ENCODE measurements at regions not wholly inside any gene's neighbourhood (a gene's known extent, or its start where the extent isn't known, plus 50 kb on each side); places are given as distances from the start of the nearest gene placed in this dataset.

- 26% methylated on average over 4 of the region's 4 CpGs for WGBS
- no peaks in the 10 kb centered on the region for H3K36me3 ChIP-seq
- intact Hi-C loops (cut with DNase I) = loop anchor here (5.0 to 10.0 kb wide), 2 partner anchors 471 to 1147 kb away; partner anchors contain the start of gene TENT5A
Observed at GRCh38 chr6:80605165-80605989, 498.9 kb downstream of the BCKDHB start.

GRCh38 chr6:80603679-80604078 is 497.2 kb downstream of the BCKDHB start:
- no peaks in the 10 kb centered on the region for H3K27me3 ChIP-seq (replicated peaks; ENCODE audit: insufficient read depth)
- H3K9me3 ChIP-seq = no peaks in the 10 kb centered on the region
- no peaks in the 10 kb centered on the region for H3K4me1 ChIP-seq (replicated peaks)
- TF ChIP-seq, protein P1, sequence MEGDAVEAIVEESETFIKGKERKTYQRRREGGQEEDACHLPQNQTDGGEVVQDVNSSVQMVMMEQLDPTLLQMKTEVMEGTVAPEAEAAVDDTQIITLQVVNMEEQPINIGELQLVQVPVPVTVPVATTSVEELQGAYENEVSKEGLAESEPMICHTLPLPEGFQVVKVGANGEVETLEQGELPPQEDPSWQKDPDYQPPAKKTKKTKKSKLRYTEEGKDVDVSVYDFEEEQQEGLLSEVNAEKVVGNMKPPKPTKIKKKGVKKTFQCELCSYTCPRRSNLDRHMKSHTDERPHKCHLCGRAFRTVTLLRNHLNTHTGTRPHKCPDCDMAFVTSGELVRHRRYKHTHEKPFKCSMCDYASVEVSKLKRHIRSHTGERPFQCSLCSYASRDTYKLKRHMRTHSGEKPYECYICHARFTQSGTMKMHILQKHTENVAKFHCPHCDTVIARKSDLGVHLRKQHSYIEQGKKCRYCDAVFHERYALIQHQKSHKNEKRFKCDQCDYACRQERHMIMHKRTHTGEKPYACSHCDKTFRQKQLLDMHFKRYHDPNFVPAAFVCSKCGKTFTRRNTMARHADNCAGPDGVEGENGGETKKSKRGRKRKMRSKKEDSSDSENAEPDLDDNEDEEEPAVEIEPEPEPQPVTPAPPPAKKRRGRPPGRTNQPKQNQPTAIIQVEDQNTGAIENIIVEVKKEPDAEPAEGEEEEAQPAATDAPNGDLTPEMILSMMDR (IDR thresholded peaks at IDR 0.05) = no peak
- TF ChIP-seq POLR2AphosphoS5 (IDR thresholded peaks at IDR 0.05) = no peak
- TF ChIP-seq POLR2A (IDR thresholded peaks at IDR 0.05) = no peak
- intact Hi-C loops (cut with DNase I) = loop anchor here (10.0 kb wide), 1 partner anchor 469 kb away; no protein-coding TSS in a partner anchor
- no peak for DNase-seq (ENCODE audit: low spot score)
- no peak overlapping the region for H3K4me3 ChIP-seq
- no peak overlapping the region for H3K27ac ChIP-seq
- no peaks in the 10 kb centered on the region for H3K36me3 ChIP-seq

More at GRCh38 chr6:80605165-80605989, 498.9 kb downstream of the BCKDHB start:
- Histone ChIP-seq H3K9me3 (no peaks in the 10 kb centered on the region), H3K4me1 (replicated peaks) (no peaks in the 10 kb centered on the region), H3K4me3 (no peak overlapping the region), H3K27me3 (replicated peaks; ENCODE audit: insufficient read depth) (no peaks in the 10 kb centered on the region), H3K27ac (no peak overlapping the region)
- no peak for DNase-seq (ENCODE audit: low spot score)
- no peak for TF ChIP-seq POLR2AphosphoS5 (IDR thresholded peaks at IDR 0.05)
- TF ChIP-seq, protein P1 (IDR thresholded peaks at IDR 0.05) = peak in 3 of 4 experiments; percentile 50 to 57 (median 53)

DNA sequence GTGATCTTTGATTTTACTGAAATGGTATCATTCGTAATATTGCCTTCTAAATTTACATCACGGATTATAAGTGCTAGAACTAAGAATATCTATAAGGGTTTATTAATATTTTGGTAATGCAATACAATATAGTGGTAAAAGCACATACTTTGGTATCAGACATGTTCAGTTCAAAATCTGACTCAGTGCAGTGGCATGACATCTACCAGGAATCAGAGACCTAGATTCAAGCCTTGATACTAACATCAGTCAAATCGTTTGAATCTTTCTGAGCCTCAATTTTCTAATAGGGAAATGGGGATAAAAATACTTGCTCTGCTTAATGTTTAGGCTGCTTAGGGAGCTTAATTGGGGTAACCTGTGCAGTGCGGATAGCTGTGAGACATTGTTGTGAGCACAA is 488.0 kb downstream of the BCKDHB start:
- intact Hi-C loops (cut with DNase I) = no loop called here
- no peaks in the 10 kb centered on the region for H3K27me3 ChIP-seq (replicated peaks; ENCODE audit: insufficient read depth)
- no peaks in the 10 kb centered on the region for H3K36me3 ChIP-seq
- TF ChIP-seq, protein P1 (IDR thresholded peaks at IDR 0.05) = no peak
- TF ChIP-seq POLR2A (IDR thresholded peaks at IDR 0.05) = no peak
- DNase-seq (ENCODE audit: low spot score) = no peak
- no peaks in the 10 kb centered on the region for H3K9me3 ChIP-seq
- H3K27ac ChIP-seq = no peak overlapping the region
- no peaks in the 10 kb centered on the region for H3K4me1 ChIP-seq (replicated peaks)
- 88% methylated on average over 4 of the region's 4 CpGs for WGBS
- H3K4me3 ChIP-seq = no peak overlapping the region

- H3K4me3 ChIP-seq = no peak overlapping the region
- no peak for TF ChIP-seq POLR2A (IDR thresholded peaks at IDR 0.05)
- TF ChIP-seq, protein P1 (IDR thresholded peaks at IDR 0.05) = no peak
- TF ChIP-seq POLR2AphosphoS5 (IDR thresholded peaks at IDR 0.05) = no peak
- no peaks in the 10 kb centered on the region for H3K9me3 ChIP-seq
- H3K27me3 ChIP-seq (replicated peaks; ENCODE audit: insufficient read depth) = no peaks in the 10 kb centered on the region
- no peak for DNase-seq (ENCODE audit: low spot score)
- no peaks in the 10 kb centered on the region for H3K4me1 ChIP-seq (replicated peaks)
- H3K27ac ChIP-seq = no peak overlapping the region
- no peaks in the 10 kb centered on the region for H3K36me3 ChIP-seq
- WGBS = 72% methylated on average over 2 of the region's 2 CpGs
- intact Hi-C loops (cut with DNase I) = no loop called here
Observed at GRCh38 chr6:80592436-80592835, 486.0 kb downstream of the BCKDHB start.

DNA sequence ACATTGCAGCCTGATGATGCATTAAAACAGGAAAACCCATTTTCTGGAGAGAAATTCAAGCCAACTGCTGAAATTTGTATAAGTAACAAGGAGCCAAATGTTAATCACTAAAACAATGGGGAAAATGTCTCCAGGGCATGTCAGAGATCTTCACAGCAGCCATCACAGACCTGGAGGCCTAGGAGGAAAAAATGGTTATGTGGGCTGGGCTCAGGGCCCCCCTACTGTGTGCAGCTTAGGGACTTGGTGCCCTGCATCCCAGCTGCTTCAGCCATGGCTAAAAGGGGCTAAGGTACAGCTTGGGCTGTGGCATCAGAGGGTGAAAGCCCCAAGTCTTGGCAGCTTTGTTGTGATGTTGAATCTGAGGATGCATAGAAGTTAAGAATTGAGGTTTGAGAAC is 479.8 kb downstream of the BCKDHB start:
- Histone ChIP-seq H3K36me3 (no peaks in the 10 kb centered on the region), H3K4me1 (replicated peaks) (no peaks in the 10 kb centered on the region), H3K27me3 (replicated peaks; ENCODE audit: insufficient read depth) (no peaks in the 10 kb centered on the region), H3K27ac (no peak overlapping the region), H3K9me3 (no peaks in the 10 kb centered on the region), H3K4me3 (no peak overlapping the region)
- no peak for DNase-seq (ENCODE audit: low spot score)
- no peak for TF ChIP-seq POLR2A (IDR thresholded peaks at IDR 0.05)
- TF ChIP-seq POLR2AphosphoS5 (IDR thresholded peaks at IDR 0.05) = no peak
- TF ChIP-seq, protein P1 (IDR thresholded peaks at IDR 0.05) = no peak
- intact Hi-C loops (cut with DNase I) = no loop called here

Measured in prostate gland (tissue), 2 donors.